Upper lobe of left lung (tissue), 4 donors: ENCODE measurements at regions not wholly inside any gene's neighbourhood (a gene's known extent, or its start where the extent isn't known, plus 50 kb on each side); places are given as distances from the start of the nearest gene placed in this dataset.

ENCODE experiments used
- CTCF ChIP-seq, 6 experiments: fragments of 450-650 bp in 4 of 6; fragments of 200-600 bp in 2 of 6; sonication (generic) in 2 of 6; IDR thresholded peaks; one replicate each; pipeline ENCODE4 v1.5.1; 2016 to 2019; ENCODE audit warnings: antibody characterized with exemption in 6 of 6
- POLR2A ChIP-seq, 4 donors: fragments of 450-650 bp; IDR thresholded peaks; one replicate each; pipeline ENCODE4 v1.5.1; 2016 to 2017; ENCODE audit warnings: antibody characterized with exemption in 4 of 4, mild to moderate bottlenecking in 2 of 4

GRCh38 chr6:168996356-168996625, 257.4 kb downstream of the THBS2 start:
- no peak for TF ChIP-seq CTCF (IDR thresholded peaks at IDR 0.05)
- no peak for TF ChIP-seq POLR2A (IDR thresholded peaks at IDR 0.05)
